Fibroblast of skin of left quadriceps (primary cell): ENCODE measurements at regions not wholly inside any gene's neighbourhood (a gene's known extent, or its start where the extent isn't known, plus 50 kb on each side); places are given as distances from the start of the nearest gene placed in this dataset.
"Not testable (repeated sequence)": the region's sequence is repeated elsewhere in the genome, so short reads cannot be mapped to it uniquely, and the experiment has no call there.

Source experiments
- DNase-seq, 2 experiments: peaks; one replicate each; pipeline ENCODE4 v3.0.0-alpha.2; 2013; ENCODE audit warnings: low read depth in 2 of 2

GRCh38 chr1:29635501-29636263, 399.4 kb downstream of the PTPRU start:
- no peak for DNase-seq

- no peak for DNase-seq
Observed at GRCh38 chr1:29634746-29635335, 398.5 kb downstream of the PTPRU start.

- no peak for DNase-seq
Observed at GRCh38 chr1:29634324-29634723, 398.0 kb downstream of the PTPRU start.

GRCh38 chr1:29633771-29634170, 397.4 kb downstream of the PTPRU start:
- no peak for DNase-seq

GRCh38 chr1:29632806-29633615, 396.7 kb downstream of the PTPRU start:
- no peak for DNase-seq

GRCh38 chr1:29631836-29632805, 395.8 kb downstream of the PTPRU start:
- no peak for DNase-seq

GRCh38 chr1:29631361-29631760, 395.0 kb downstream of the PTPRU start:
- no peak for DNase-seq

- no peak for DNase-seq
Observed at GRCh38 chr1:29630756-29631155, 394.4 kb downstream of the PTPRU start.

GRCh38 chr1:29629814-29630516, 393.6 kb downstream of the PTPRU start:
- DNase-seq: no peak

- no peak for DNase-seq
Observed at GRCh38 chr1:29629401-29629800, 393.1 kb downstream of the PTPRU start.

- DNase-seq: no peak
Observed at GRCh38 chr1:29628190-29628589, 391.9 kb downstream of the PTPRU start.

GRCh38 chr1:29626726-29627125, 390.4 kb downstream of the PTPRU start:
- no peak for DNase-seq

- no peak for DNase-seq
Observed at GRCh38 chr1:29626066-29626465, 389.7 kb downstream of the PTPRU start.

GRCh38 chr1:29625084-29625420, 388.7 kb downstream of the PTPRU start:
- DNase-seq: no peak

- DNase-seq: no peak
Observed at GRCh38 chr1:29624320-29625083, 388.2 kb downstream of the PTPRU start.

- DNase-seq: no peak
Observed at GRCh38 chr1:29623501-29623900, 387.2 kb downstream of the PTPRU start.

- DNase-seq: no peak
Observed at GRCh38 chr1:29621826-29622435, 385.6 kb downstream of the PTPRU start.

- DNase-seq: no peak
Observed at GRCh38 chr1:29620631-29621030, 384.3 kb downstream of the PTPRU start.

GRCh38 chr1:29607236-29607635, 370.9 kb downstream of the PTPRU start:
- DNase-seq: no peak

- DNase-seq: not testable (repeated sequence)
Observed at GRCh38 chr1:29604796-29605195, 368.5 kb downstream of the PTPRU start.
